Hepatocyte (in vitro differentiated cells): ENCODE measurements at regions not wholly inside any gene's neighbourhood (a gene's known extent, or its start where the extent isn't known, plus 50 kb on each side); places are given as distances from the start of the nearest gene placed in this dataset.

ENCODE experiments used
- CTCF ChIP-seq: fragments of 200-600 bp; sonication (generic); IDR thresholded peaks from 2 replicates; pipeline ENCODE4 v1.5.1; 2016; ENCODE audit warnings: antibody characterized with exemption, mild to moderate bottlenecking; ENCODE audit not compliant: poor library complexity
- EZH2 ChIP-seq: fragments of 200-600 bp; sonication (generic); IDR thresholded peaks from 2 replicates; pipeline ENCODE4 v1.6.1; 2016; ENCODE audit warnings: antibody characterized with exemption, mild to moderate bottlenecking, borderline replicate concordance

- TF ChIP-seq CTCF, result no peak
- TF ChIP-seq EZH2, result no peak
Measured at GRCh38 chr10:83564889-83565588, 574.3 kb upstream of the GHITM start.
